ENCODE measurements at regions not wholly inside any gene's neighbourhood (a gene's known extent, or its start where the extent isn't known, plus 50 kb on each side); places are given as distances from the start of the nearest gene placed in this dataset.

- TF ChIP-seq CTCF (conservative IDR thresholded peaks at IDR 0.05; ENCODE audit: low read depth, low read length) (no peak), EZH2 (IDR thresholded peaks at IDR 0.05; ENCODE audit: borderline replicate concordance, low read depth, low read length, poor library complexity, severe bottlenecking) (no peak)
These were observed 155.8 kb upstream of the ZFP42 start for GRCh38 chr4:187839765-187840164.

Measured in A673 (cell line).